HG03439 (cell line): ENCODE measurements at regions not wholly inside any gene's neighbourhood (a gene's known extent, or its start where the extent isn't known, plus 50 kb on each side); places are given as distances from the start of the nearest gene placed in this dataset.
"Not testable (repeated sequence)": the region's sequence is repeated elsewhere in the genome, so short reads cannot be mapped to it uniquely, and the experiment has no call there.

Experiments used
- ATAC-seq: cut with Tn5 transposase; IDR thresholded peaks from one replicate; pipeline ENCODE4 v1.9.1; 2021; ENCODE audit warnings: mild to moderate bottlenecking, moderate library complexity; ENCODE audit not compliant: unreplicated experiment

- ATAC-seq = no peak
Measured at GRCh38 chr17:77628035-77628434, 330.5 kb upstream of the TNRC6C start.

- not testable (repeated sequence) for ATAC-seq
Measured at GRCh38 chr17:77629284-77629683, 329.2 kb upstream of the TNRC6C start.

GRCh38 chr17:77631307-77631706 lies 327.2 kb upstream of the TNRC6C start:
- no peak for ATAC-seq

- no peak for ATAC-seq
Measured at GRCh38 chr17:77632619-77633018, 325.9 kb upstream of the TNRC6C start.

- ATAC-seq = no peak
Measured at GRCh38 chr17:77634710-77635109, 323.8 kb upstream of the TNRC6C start.

GRCh38 chr17:77635176-77635575 lies 323.3 kb upstream of the TNRC6C start:
- no peak for ATAC-seq

- not testable (repeated sequence) for ATAC-seq
Measured at GRCh38 chr17:77635785-77636184, 322.7 kb upstream of the TNRC6C start.

GRCh38 chr17:77636835-77637817 lies 321.4 kb upstream of the TNRC6C start:
- no peak for ATAC-seq

- ATAC-seq = no peak
Measured at GRCh38 chr17:77637818-77638575, 320.5 kb upstream of the TNRC6C start.

- ATAC-seq = no peak
Measured at GRCh38 chr17:77640252-77640651, 318.3 kb upstream of the TNRC6C start.

GRCh38 chr17:77640916-77641605 lies 317.4 kb upstream of the TNRC6C start:
- no peak for ATAC-seq

- no peak for ATAC-seq
Measured at GRCh38 chr17:77641718-77642117, 316.8 kb upstream of the TNRC6C start.

GRCh38 chr17:77644181-77645071 lies 314.1 kb upstream of the TNRC6C start:
- no peak for ATAC-seq

GRCh38 chr17:77645072-77646045 lies 313.1 kb upstream of the TNRC6C start:
- ATAC-seq = no peak

- ATAC-seq = no peak
Measured at GRCh38 chr17:77646046-77646430, 312.5 kb upstream of the TNRC6C start.

GRCh38 chr17:77647531-77647930 lies 311.0 kb upstream of the TNRC6C start:
- ATAC-seq = no peak

- no peak for ATAC-seq
Measured at GRCh38 chr17:77649717-77650211, 308.7 kb upstream of the TNRC6C start.

- ATAC-seq = no peak
Measured at GRCh38 chr17:77651988-77652387, 306.5 kb upstream of the TNRC6C start.

GRCh38 chr17:77654296-77654695 lies 304.2 kb upstream of the TNRC6C start:
- no peak for ATAC-seq
